DND-41 (cell line): ENCODE measurements at regions not wholly inside any gene's neighbourhood (a gene's known extent, or its start where the extent isn't known, plus 50 kb on each side); places are given as distances from the start of the nearest gene placed in this dataset.

ENCODE experiments used
- ATAC-seq: fragments of 200-7000 bp; cut with Tn5 transposase; 3 replicates; pipeline ENCODE4 v1.9.1; 2021; ENCODE audit warnings: low read depth; ENCODE audit not compliant: insufficient read depth
- DNase-seq: peaks from one replicate; pipeline ENCODE4 v3.0.0-alpha.2; 2020
- H2AFZ ChIP-seq: 2 replicates; pipeline ENCODE4 v1.6.0; 2012; ENCODE audit warnings: low read depth, low read length
- H3K27ac ChIP-seq: 2 replicates; pipeline ENCODE4 v1.5.1; 2012; ENCODE audit warnings: low read length, inconsistent platforms
- H3K27me3 ChIP-seq: fragments of 200-600 bp; sonication (generic); 2 replicates; pipeline ENCODE4 v1.6.0; 2012; ENCODE audit warnings: low read length, mild to moderate bottlenecking, inconsistent platforms; ENCODE audit not compliant: insufficient read depth, poor library complexity
- H3K36me3 ChIP-seq: 2 replicates; pipeline ENCODE4 v1.5.1; 2012; ENCODE audit warnings: low read length, inconsistent platforms; ENCODE audit not compliant: insufficient read depth
- H3K4me1 ChIP-seq: 2 replicates; pipeline ENCODE4 v1.5.1; 2012; ENCODE audit warnings: mild to moderate bottlenecking, low read length; ENCODE audit not compliant: insufficient read depth
- H3K4me2 ChIP-seq: 2 replicates; pipeline ENCODE4 v1.6.0; 2012; ENCODE audit warnings: mild to moderate bottlenecking, moderate library complexity, low read length, inconsistent platforms; ENCODE audit not compliant: insufficient read depth
- H3K4me3 ChIP-seq, 2 experiments: fragments of 200-600 bp in 1 of 2; shearing (Covaris generic) in 1 of 2; 2 replicates each; pipeline ENCODE4 v1.5.1; 2012 to 2016; ENCODE audit warnings: inconsistent platforms in 2 of 2, low read length in 2 of 2, mild to moderate bottlenecking in 2 of 2, low read depth in 1 of 2, moderate library complexity in 1 of 2
- H3K79me2 ChIP-seq: 2 replicates; pipeline ENCODE4 v1.6.0; 2012; ENCODE audit warnings: low read length, inconsistent platforms; ENCODE audit not compliant: insufficient read depth
- H3K9ac ChIP-seq: 2 replicates; pipeline ENCODE4 v1.6.0; 2012; ENCODE audit warnings: low read depth, mild to moderate bottlenecking, inconsistent platforms, low read length, moderate library complexity
- H3K9me3 ChIP-seq: 2 replicates; pipeline ENCODE4 v1.5.1; 2012; ENCODE audit warnings: low read length, moderate library complexity, mild to moderate bottlenecking, inconsistent platforms; ENCODE audit not compliant: insufficient read depth, severe bottlenecking
- H4K20me1 ChIP-seq: 2 replicates; pipeline ENCODE4 v1.6.0; 2012; ENCODE audit warnings: low read length; ENCODE audit not compliant: insufficient read depth
- CTCF ChIP-seq: IDR thresholded peaks from 2 replicates; pipeline ENCODE4 v1.5.1; 2012; ENCODE audit warnings: borderline replicate concordance, low read length, moderate library complexity, mild to moderate bottlenecking; ENCODE audit not compliant: poor library complexity, severe bottlenecking; ENCODE audit errors: extremely low read depth
- EZH2 ChIP-seq: IDR thresholded peaks from 3 replicates; pipeline ENCODE4 v1.6.1; 2012; ENCODE audit warnings: borderline replicate concordance, low read depth, mild to moderate bottlenecking, moderate library complexity, low read length, inconsistent platforms; ENCODE audit not compliant: severe bottlenecking

GRCh38 chr1:68361346-68361910 is 88.3 kb downstream of the RPE65 start:
- Histone ChIP-seq H3K79me2 (no peaks in the 10 kb centered on the region), H3K4me1 (no peaks in the 10 kb centered on the region), H3K4me3 (no peak overlapping the region), H3K4me2 (no peak overlapping the region), H4K20me1 (no peaks in the 10 kb centered on the region), H3K36me3 (no peaks in the 10 kb centered on the region), H3K9me3 (no peaks in the 10 kb centered on the region), H3K9ac (no peak overlapping the region), H3K27ac (no peak overlapping the region), H3K27me3 (peaks cover 7% of the 10 kb centered on the region), H2AFZ (no peak overlapping the region)
- ATAC-seq (no peak), DNase-seq (no peak)
- no peak for TF ChIP-seq EZH2
- no peak for TF ChIP-seq CTCF

GRCh38 chr1:68359045-68359444 is 90.7 kb downstream of the RPE65 start:
- ATAC-seq (no peak), DNase-seq (no peak)
- no peak overlapping the region for H3K4me2 ChIP-seq
- no peaks in the 10 kb centered on the region for H3K79me2 ChIP-seq
- no peak overlapping the region for H2AFZ ChIP-seq
- H3K36me3 ChIP-seq, result no peaks in the 10 kb centered on the region
- H4K20me1 ChIP-seq, result no peaks in the 10 kb centered on the region
- H3K27me3 ChIP-seq, result peaks cover 7% of the 10 kb centered on the region
- no peak overlapping the region for H3K9ac ChIP-seq
- H3K27ac ChIP-seq, result no peak overlapping the region
- no peak overlapping the region for H3K4me3 ChIP-seq
- no peaks in the 10 kb centered on the region for H3K9me3 ChIP-seq
- H3K4me1 ChIP-seq, result no peaks in the 10 kb centered on the region
- TF ChIP-seq CTCF (no peak), EZH2 (no peak)

GRCh38 chr1:68358439-68358838 is 91.3 kb downstream of the RPE65 start:
- DNase-seq (no peak), ATAC-seq (no peak)
- Histone ChIP-seq H3K79me2 (no peaks in the 10 kb centered on the region), H3K9ac (no peak overlapping the region), H3K4me2 (no peak overlapping the region), H3K36me3 (no peaks in the 10 kb centered on the region), H4K20me1 (no peaks in the 10 kb centered on the region), H3K27ac (no peak overlapping the region), H3K27me3 (peaks cover 7% of the 10 kb centered on the region), H2AFZ (no peak overlapping the region), H3K4me3 (no peak overlapping the region), H3K9me3 (no peaks in the 10 kb centered on the region), H3K4me1 (no peaks in the 10 kb centered on the region)
- TF ChIP-seq CTCF (no peak), EZH2 (no peak)

- H3K4me3 ChIP-seq, result no peak overlapping the region
- H3K36me3 ChIP-seq, result no peaks in the 10 kb centered on the region
- H3K4me1 ChIP-seq, result no peaks in the 10 kb centered on the region
- no peak overlapping the region for H3K9ac ChIP-seq
- H4K20me1 ChIP-seq, result no peaks in the 10 kb centered on the region
- no peak for DNase-seq
- TF ChIP-seq CTCF (no peak), EZH2 (no peak)
- no peak for ATAC-seq
- H3K27me3 ChIP-seq, result peaks cover 7% of the 10 kb centered on the region
- H3K79me2 ChIP-seq, result no peaks in the 10 kb centered on the region
- H3K27ac ChIP-seq, result no peak overlapping the region
- H3K9me3 ChIP-seq, result no peaks in the 10 kb centered on the region
- H3K4me2 ChIP-seq, result no peak overlapping the region
- no peak overlapping the region for H2AFZ ChIP-seq
Measured at GRCh38 chr1:68355614-68356013, 94.1 kb downstream of the RPE65 start.
